ENCODE measurements at regions not wholly inside any gene's neighbourhood (a gene's known extent, or its start where the extent isn't known, plus 50 kb on each side); places are given as distances from the start of the nearest gene placed in this dataset.

DNA sequence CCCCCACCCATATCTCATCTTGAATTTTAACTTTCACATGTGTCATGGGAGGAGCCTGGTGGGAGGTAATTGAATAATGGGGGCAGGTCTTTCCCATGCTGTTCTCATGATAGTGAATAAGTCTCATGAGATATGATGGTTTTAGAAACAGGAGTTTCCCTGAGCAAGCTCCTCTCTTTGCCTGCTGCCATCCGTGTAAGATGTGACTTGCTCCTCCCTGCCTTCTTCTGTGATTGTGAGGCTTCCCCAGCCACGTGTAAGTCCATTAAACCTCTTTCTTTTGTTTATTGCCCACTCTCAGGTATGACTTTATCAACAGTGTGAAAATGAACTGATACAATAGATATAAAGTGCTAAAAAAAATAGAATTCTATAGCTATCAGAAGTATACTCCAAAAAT is 168.8 kb downstream of the CXCL12 start:
- H3K36me3 Mint-ChIP-seq = no peaks in the 10 kb centered on the region
- Histone ChIP-seq H3K27me3 (replicated peaks in 1 of 2; ENCODE audit: control insufficient read depth in 2 of 2, extremely low read depth in 1 of 2, insufficient read depth in 2 of 2, low read length in 1 of 2) (peaks cover 0 to 5% of the 10 kb centered on the region in 2 experiments), H3K9me3 (no peaks in the 10 kb centered on the region), H3K27ac (ENCODE audit: low read length) (no peak overlapping the region), H3K4me1 (ENCODE audit: control insufficient read depth in 1 of 2, extremely low read depth in 1 of 2, insufficient read depth in 2 of 2, low read length in 2 of 2) (no peaks in the 10 kb centered on the region), H3K36me3 (ENCODE audit: control insufficient read depth in 2 of 2, extremely low read depth in 1 of 2, insufficient read depth in 1 of 2, low read length in 1 of 2) (no peaks in the 10 kb centered on the region), H3K4me3 (ENCODE audit: control insufficient read depth in 1 of 2, extremely low read depth in 1 of 2, low read length in 1 of 2) (no peak overlapping the region)
- POLR2A ChIA-PET = no interaction called here
- H3K27ac Mint-ChIP-seq = no peak overlapping the region
- H3K4me3 Mint-ChIP-seq = no peak overlapping the region
- WGBS (ENCODE audit: insufficient coverage) = no CpG with 5 or more reads among the region's 2 CpGs
- peaks cover 0 to 15% (median 8%) of the 10 kb centered on the region in 3 donors for H3K9me3 Mint-ChIP-seq
- ATAC-seq (replicated peaks in 1 of 4) (no peak), DNase-seq (no peak)
- H3K4me1 Mint-ChIP-seq = no peaks in the 10 kb centered on the region
- peaks cover 0 to 11% of the 10 kb centered on the region in 2 donors for H3K27me3 Mint-ChIP-seq
- CTCF ChIA-PET = no interaction called here

DNA sequence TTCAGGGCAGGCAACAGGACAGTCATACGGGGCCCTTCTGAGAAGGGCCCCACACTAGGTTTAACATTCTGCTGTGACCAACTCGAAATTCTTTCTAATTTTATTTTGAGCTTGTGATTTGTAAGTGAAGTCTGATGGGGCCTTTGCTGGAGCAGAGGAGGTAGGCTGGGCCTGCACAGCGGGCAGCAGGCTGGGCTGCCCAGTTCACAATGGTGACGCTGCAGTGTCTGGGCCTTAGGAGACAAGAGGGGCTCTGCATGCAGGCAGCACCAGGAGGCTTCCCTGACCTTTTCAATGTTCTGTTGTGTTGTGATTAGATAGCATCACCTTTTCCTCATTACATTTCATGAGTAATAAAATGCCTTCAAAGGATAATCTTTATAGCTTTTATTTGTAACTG is 175.1 kb downstream of the CXCL12 start:
- WGBS (ENCODE audit: insufficient coverage) = 46% methylated on average over 3 of the region's 4 CpGs
- Histone ChIP-seq H3K36me3 (ENCODE audit: control insufficient read depth in 2 of 2, extremely low read depth in 1 of 2, insufficient read depth in 1 of 2, low read length in 1 of 2) (no peaks in the 10 kb centered on the region), H3K27me3 (replicated peaks in 1 of 2; ENCODE audit: control insufficient read depth in 2 of 2, extremely low read depth in 1 of 2, insufficient read depth in 2 of 2, low read length in 1 of 2) (peaks cover 0 to 12% of the 10 kb centered on the region in 2 experiments), H3K4me1 (ENCODE audit: control insufficient read depth in 1 of 2, extremely low read depth in 1 of 2, insufficient read depth in 2 of 2, low read length in 2 of 2) (no peaks in the 10 kb centered on the region), H3K9me3 (no peaks in the 10 kb centered on the region), H3K4me3 (ENCODE audit: control insufficient read depth in 1 of 2, extremely low read depth in 1 of 2, low read length in 1 of 2) (no peak overlapping the region), H3K27ac (ENCODE audit: low read length) (no peak overlapping the region)
- Mint-ChIP-seq H3K27ac (no peak overlapping the region), H3K4me3 (no peak overlapping the region), H3K27me3 (peaks cover 4 to 14% of the 10 kb centered on the region in 2 donors), H3K9me3 (peaks cover 0 to 7% (median 0%) of the 10 kb centered on the region in 3 donors), H3K36me3 (no peaks in the 10 kb centered on the region), H3K4me1 (no peaks in the 10 kb centered on the region)
- DNase-seq (no peak), ATAC-seq (replicated peaks in 1 of 4) (no peak)
- POLR2A ChIA-PET = no interaction called here
- CTCF ChIA-PET = no interaction called here

GRCh38 chr10:44207160-44207559 is 177.7 kb downstream of the CXCL12 start:
- Mint-ChIP-seq H3K27me3 (peaks cover 1 to 14% of the 10 kb centered on the region in 2 donors), H3K27ac (no peak overlapping the region), H3K36me3 (no peaks in the 10 kb centered on the region), H3K9me3 (peaks cover 0 to 2% (median 0%) of the 10 kb centered on the region in 3 donors), H3K4me3 (no peak overlapping the region), H3K4me1 (no peaks in the 10 kb centered on the region)
- POLR2A ChIA-PET = no interaction called here
- WGBS (ENCODE audit: insufficient coverage) = 84% methylated on average over 8 of the region's 9 CpGs
- DNase-seq (no peak), ATAC-seq (replicated peaks in 1 of 4) (no peak)
- Histone ChIP-seq H3K27ac (ENCODE audit: low read length) (no peak overlapping the region), H3K4me1 (ENCODE audit: control insufficient read depth in 1 of 2, extremely low read depth in 1 of 2, insufficient read depth in 2 of 2, low read length in 2 of 2) (no peaks in the 10 kb centered on the region), H3K9me3 (no peaks in the 10 kb centered on the region), H3K4me3 (ENCODE audit: control insufficient read depth in 1 of 2, extremely low read depth in 1 of 2, low read length in 1 of 2) (no peak overlapping the region), H3K27me3 (replicated peaks in 1 of 2; ENCODE audit: control insufficient read depth in 2 of 2, extremely low read depth in 1 of 2, insufficient read depth in 2 of 2, low read length in 1 of 2) (peaks cover 0 to 12% of the 10 kb centered on the region in 2 experiments), H3K36me3 (ENCODE audit: control insufficient read depth in 2 of 2, extremely low read depth in 1 of 2, insufficient read depth in 1 of 2, low read length in 1 of 2) (no peaks in the 10 kb centered on the region)
- CTCF ChIA-PET = interaction anchor here in 1 of 2 donors (0.6 kb wide), 1 partner anchor 310 kb away, joined by 4 read pairs; no protein-coding TSS in a partner anchor

DNA sequence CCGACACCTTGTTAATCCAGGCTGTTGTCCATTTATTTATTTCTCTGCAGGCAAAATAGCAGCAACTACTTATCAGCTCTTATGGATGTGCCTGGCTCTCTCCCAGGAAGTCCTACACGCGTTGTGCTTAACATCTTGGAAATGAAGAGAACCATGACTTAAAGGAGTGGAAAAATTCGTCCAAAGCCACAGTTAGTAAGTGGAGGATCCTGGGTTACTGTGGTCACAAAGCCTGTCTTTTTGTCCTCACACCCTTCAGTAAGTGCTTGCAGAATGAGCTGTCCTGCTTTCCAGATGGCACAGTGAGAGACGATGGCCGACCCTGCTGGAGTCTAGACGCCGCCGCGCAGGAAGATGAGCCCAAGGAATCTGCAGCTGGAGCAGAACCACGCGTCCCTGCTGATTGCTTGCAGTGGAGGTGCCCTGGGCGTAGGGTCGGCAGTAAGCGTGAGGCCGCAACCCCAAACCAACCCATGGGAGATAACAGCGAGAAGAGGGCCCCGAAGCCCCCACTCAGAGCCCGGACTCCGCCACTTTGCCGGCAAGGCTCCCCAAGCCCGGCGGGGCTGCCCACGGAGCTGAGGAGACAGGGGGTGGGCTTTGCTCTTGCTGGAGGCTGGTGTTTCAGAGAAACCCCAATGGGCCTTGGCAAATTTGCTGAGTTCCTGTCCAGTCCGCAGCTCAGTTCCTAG is 178.6 kb downstream of the CXCL12 start:
- no peak overlapping the region for H3K4me3 ChIP-seq (ENCODE audit: control insufficient read depth in 1 of 2, extremely low read depth in 1 of 2, low read length in 1 of 2)
- ATAC-seq (replicated peaks in 1 of 4) (no peak), DNase-seq (no peak)
- Mint-ChIP-seq H3K4me1 (no peaks in the 10 kb centered on the region), H3K9me3 (peaks cover 0 to 2% (median 0%) of the 10 kb centered on the region in 3 donors), H3K27me3 (peaks cover 1 to 14% of the 10 kb centered on the region in 2 donors), H3K4me3 (no peak overlapping the region), H3K27ac (no peak overlapping the region), H3K36me3 (no peaks in the 10 kb centered on the region)
- H3K36me3 ChIP-seq (ENCODE audit: control insufficient read depth in 2 of 2, extremely low read depth in 1 of 2, insufficient read depth in 1 of 2, low read length in 1 of 2) = no peaks in the 10 kb centered on the region
- ChIA-PET CTCF (no interaction called here), POLR2A (no interaction called here)
- peaks cover 0 to 15% of the 10 kb centered on the region in 2 experiments for H3K27me3 ChIP-seq (replicated peaks in 1 of 2; ENCODE audit: control insufficient read depth in 2 of 2, extremely low read depth in 1 of 2, insufficient read depth in 2 of 2, low read length in 1 of 2)
- no peak overlapping the region for H3K27ac ChIP-seq (ENCODE audit: low read length)
- 97% methylated on average over 12 of the region's 25 CpGs for WGBS (ENCODE audit: insufficient coverage)
- H3K4me1 ChIP-seq (ENCODE audit: control insufficient read depth in 1 of 2, extremely low read depth in 1 of 2, insufficient read depth in 2 of 2, low read length in 2 of 2) = no peaks in the 10 kb centered on the region
- H3K9me3 ChIP-seq = no peaks in the 10 kb centered on the region

- Histone ChIP-seq H3K4me3 (ENCODE audit: control insufficient read depth in 1 of 2, extremely low read depth in 1 of 2, low read length in 1 of 2) (no peak overlapping the region), H3K9me3 (no peaks in the 10 kb centered on the region), H3K27ac (ENCODE audit: low read length) (no peak overlapping the region), H3K4me1 (ENCODE audit: control insufficient read depth in 1 of 2, extremely low read depth in 1 of 2, insufficient read depth in 2 of 2, low read length in 2 of 2) (no peaks in the 10 kb centered on the region), H3K36me3 (ENCODE audit: control insufficient read depth in 2 of 2, extremely low read depth in 1 of 2, insufficient read depth in 1 of 2, low read length in 1 of 2) (no peaks in the 10 kb centered on the region), H3K27me3 (replicated peaks in 1 of 2; ENCODE audit: control insufficient read depth in 2 of 2, extremely low read depth in 1 of 2, insufficient read depth in 2 of 2, low read length in 1 of 2) (peaks cover 0 to 18% of the 10 kb centered on the region in 2 experiments)
- DNase-seq = no peak
- POLR2A ChIA-PET = no interaction called here
- Mint-ChIP-seq H3K27ac (no peak overlapping the region), H3K9me3 (peaks cover 0 to 2% (median 0%) of the 10 kb centered on the region in 3 donors), H3K4me1 (no peaks in the 10 kb centered on the region), H3K4me3 (no peak overlapping the region), H3K27me3 (peaks cover 1 to 10% of the 10 kb centered on the region in 2 donors), H3K36me3 (no peaks in the 10 kb centered on the region)
- CTCF ChIA-PET = no interaction called here
- 69% methylated on average over 3 of the region's 3 CpGs for WGBS (ENCODE audit: insufficient coverage)
- ATAC-seq (replicated peaks in 1 of 4) = no peak
Measured at GRCh38 chr10:44205067-44205466, 179.8 kb downstream of the CXCL12 start.

DNA sequence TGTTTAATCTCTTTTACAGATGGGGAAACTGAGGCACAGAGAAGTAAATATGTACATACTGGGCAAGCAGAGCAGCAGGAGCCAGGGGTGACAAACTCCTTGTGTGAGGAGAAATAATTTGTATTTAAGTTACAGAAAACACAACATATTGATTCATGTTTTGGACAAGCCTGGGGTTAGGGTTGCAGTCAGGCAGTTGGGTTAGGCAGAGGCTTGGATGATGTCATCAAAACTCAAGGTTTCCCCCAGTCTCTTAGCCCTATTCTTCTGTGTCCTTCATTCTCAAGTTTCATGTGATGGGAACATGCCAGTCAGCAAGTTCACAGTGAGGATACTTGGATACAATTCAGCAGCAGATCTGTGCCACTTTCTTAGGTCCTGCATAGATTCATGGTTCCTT is 181.4 kb downstream of the CXCL12 start:
- CTCF ChIA-PET = no interaction called here
- no peaks in the 10 kb centered on the region for H3K9me3 ChIP-seq

More for the DNA sequence above, 181.4 kb downstream of the CXCL12 start:
- no peaks in the 10 kb centered on the region for H3K4me1 Mint-ChIP-seq
- no peak for ATAC-seq (replicated peaks in 1 of 4)
- H3K27ac Mint-ChIP-seq = no peak overlapping the region
- peaks cover 0 to 29% of the 10 kb centered on the region in 2 experiments for H3K27me3 ChIP-seq (replicated peaks in 1 of 2; ENCODE audit: control insufficient read depth in 2 of 2, extremely low read depth in 1 of 2, insufficient read depth in 2 of 2, low read length in 1 of 2)
- peaks cover 1 to 4% of the 10 kb centered on the region in 2 donors for H3K27me3 Mint-ChIP-seq
- no peaks in the 10 kb centered on the region for H3K36me3 ChIP-seq (ENCODE audit: control insufficient read depth in 2 of 2, extremely low read depth in 1 of 2, insufficient read depth in 1 of 2, low read length in 1 of 2)
- no peak overlapping the region for H3K4me3 Mint-ChIP-seq
- DNase-seq = no peak
- no peak overlapping the region for H3K4me3 ChIP-seq (ENCODE audit: control insufficient read depth in 1 of 2, extremely low read depth in 1 of 2, low read length in 1 of 2)
- POLR2A ChIA-PET = no interaction called here
- H3K27ac ChIP-seq (ENCODE audit: low read length) = no peak overlapping the region
- no peaks in the 10 kb centered on the region for H3K36me3 Mint-ChIP-seq
- peaks cover 0 to 2% (median 0%) of the 10 kb centered on the region in 3 donors for H3K9me3 Mint-ChIP-seq
- no peaks in the 10 kb centered on the region for H3K4me1 ChIP-seq (ENCODE audit: control insufficient read depth in 1 of 2, extremely low read depth in 1 of 2, insufficient read depth in 2 of 2, low read length in 2 of 2)
